Ascending aorta (tissue), 2 donors: ENCODE measurements at regions not wholly inside any gene's neighbourhood (a gene's known extent, or its start where the extent isn't known, plus 50 kb on each side); places are given as distances from the start of the nearest gene placed in this dataset.
A peak's percentile ranks its signal among the peaks of the same experiment; 100 is the strongest.

ENCODE experiments used
- DNase-seq, 2 donors: peaks; one replicate each; pipeline ENCODE4 v3.0.0-alpha.2; 2019; ENCODE audit warnings: low spot score in 2 of 2
- H3K27ac ChIP-seq, 2 donors: fragments of 200-600 bp; sonication (generic); one replicate each; pipeline ENCODE4 v1.5.1; 2016 to 2017; ENCODE audit warnings: mild to moderate bottlenecking in 1 of 2
- H3K27me3 ChIP-seq: fragments of 200-600 bp; sonication (generic); one replicate; pipeline ENCODE4 v1.5.1; 2017
- H3K36me3 ChIP-seq, 2 donors: fragments of 200-600 bp; sonication (generic); one replicate each; pipeline ENCODE4 v1.5.1; 2016
- H3K4me1 ChIP-seq, 2 donors: fragments of 200-600 bp; sonication (generic); one replicate each; pipeline ENCODE4 v1.5.1; 2016 to 2017; ENCODE audit warnings: mild to moderate bottlenecking in 1 of 2
- H3K4me3 ChIP-seq, 2 donors: fragments of 200-600 bp; sonication (generic); one replicate each; pipeline ENCODE4 v1.5.1; 2016 to 2017; ENCODE audit warnings: mild to moderate bottlenecking in 1 of 2
- H3K9me3 ChIP-seq, 2 donors: fragments of 200-600 bp; sonication (generic); one replicate each; pipeline ENCODE4 v1.5.1; 2016
- CTCF ChIP-seq, 3 experiments: fragments of 200-600 bp in 2 of 3; fragments of 450-650 bp in 1 of 3; sonication (generic) in 2 of 3; IDR thresholded peaks; one replicate each; pipeline ENCODE4 v1.5.1; 2016 to 2019; ENCODE audit warnings: antibody characterized with exemption in 3 of 3, mild to moderate bottlenecking in 1 of 3, moderate library complexity in 1 of 3
- intact Hi-C: fragments of 100-400 bp; cut with DNase I; formaldehyde crosslinking; loops from one replicate; pipeline ENCODE4 v1.15.1; 2023

- intact Hi-C loops: loop anchor here (10.0 kb wide), 1 partner anchor 1614 kb away; a partner anchor contains a TSS
- Histone ChIP-seq H3K36me3 (no peaks in the 10 kb centered on the region), H3K9me3 (peaks cover 4 to 6% of the 10 kb centered on the region in 2 donors), H3K4me3 (no peak overlapping the region), H3K4me1 (peaks cover 0 to 5% of the 10 kb centered on the region in 2 donors), H3K27ac (no peak overlapping the region), H3K27me3 (no peaks in the 10 kb centered on the region)
- no peak for DNase-seq
- no peak for TF ChIP-seq CTCF (IDR thresholded peaks at IDR 0.05)
Measured at GRCh38 chr6:26221186-26221585, 134.0 kb downstream of the HFE start.

GRCh38 chr6:26222571-26222970, 135.3 kb downstream of the HFE start:
- H3K4me1 ChIP-seq: peaks cover 0 to 5% of the 10 kb centered on the region in 2 donors
- peaks cover 4 to 6% of the 10 kb centered on the region in 2 donors for H3K9me3 ChIP-seq
- no peak overlapping the region for H3K4me3 ChIP-seq
- peak overlapping the region; percentile 63 to 92 for H3K27ac ChIP-seq
- intact Hi-C loops: loop anchor here (10.0 kb wide), 1 partner anchor 1612 kb away; a partner anchor contains a TSS
- H3K36me3 ChIP-seq: no peaks in the 10 kb centered on the region
- TF ChIP-seq CTCF (IDR thresholded peaks at IDR 0.05): no peak
- no peaks in the 10 kb centered on the region for H3K27me3 ChIP-seq
- DNase-seq: no peak

GRCh38 chr6:26223228-26223627, 136.0 kb downstream of the HFE start:
- H3K27ac ChIP-seq: peak overlapping the region; percentile 63 to 92

GRCh38 chr6:26223650-26224546, 136.7 kb downstream of the HFE start:
- peaks cover 4 to 6% of the 10 kb centered on the region in 2 donors for H3K9me3 ChIP-seq
- H3K27me3 ChIP-seq: no peaks in the 10 kb centered on the region
- peak overlapping the region; percentile 82 to 92 for H3K27ac ChIP-seq
- TF ChIP-seq CTCF (IDR thresholded peaks at IDR 0.05): no peak
- intact Hi-C loops: loop anchor here (2.0 to 10.0 kb wide), 3 partner anchors 17 to 1611 kb away; a partner anchor contains a TSS
- no peaks in the 10 kb centered on the region for H3K36me3 ChIP-seq
- peak in 1 of 2 donors; percentile 87 for DNase-seq
- peak overlapping the region; percentile 64 to 65 for H3K4me3 ChIP-seq
- H3K4me1 ChIP-seq: no peaks in the 10 kb centered on the region

More at GRCh38 chr6:26223228-26223627, 136.0 kb downstream of the HFE start:
- no peak for TF ChIP-seq CTCF (IDR thresholded peaks at IDR 0.05)
- Histone ChIP-seq H3K36me3 (no peaks in the 10 kb centered on the region), H3K4me1 (peaks cover 0 to under 1% of the 10 kb centered on the region in 2 donors), H3K27me3 (no peaks in the 10 kb centered on the region), H3K4me3 (peak overlapping the region; percentile 64 to 65), H3K9me3 (peaks cover 4 to 6% of the 10 kb centered on the region in 2 donors)
- intact Hi-C loops: loop anchor here (10.0 kb wide), 1 partner anchor 1612 kb away; a partner anchor contains a TSS
- no peak for DNase-seq

- Histone ChIP-seq H3K4me3 (peak overlapping the region; percentile 64 to 65), H3K27ac (peak overlapping the region; percentile 82 to 92), H3K36me3 (no peaks in the 10 kb centered on the region), H3K27me3 (no peaks in the 10 kb centered on the region), H3K4me1 (no peaks in the 10 kb centered on the region), H3K9me3 (peaks cover 4 to 6% of the 10 kb centered on the region in 2 donors)
- intact Hi-C loops: loop anchor here (2.0 to 10.0 kb wide), 3 partner anchors 16 to 1610 kb away; a partner anchor contains a TSS
- no peak for TF ChIP-seq CTCF (IDR thresholded peaks at IDR 0.05)
- no peak for DNase-seq
Measured at GRCh38 chr6:26224547-26224912, 137.3 kb downstream of the HFE start.
